Panc1 (cell line): ENCODE measurements at regions not wholly inside any gene's neighbourhood (a gene's known extent, or its start where the extent isn't known, plus 50 kb on each side); places are given as distances from the start of the nearest gene placed in this dataset.

ENCODE experiments used
- ATAC-seq: fragments of 200-7000 bp; cut with Tn5 transposase; 2 replicates; pipeline ENCODE4 v1.9.1; 2020; ENCODE audit warnings: mild to moderate bottlenecking, moderate library complexity
- BruUV-seq: library from RNA; stranded (reverse); fragments of 400-500 nt; replicated peaks from 2 replicates; lab custom pipeline; 2021; lab: Mats Ljungman, UMichigan
- CTCF ChIA-PET: fragments of 300-600 bp; sonication (Branson Sonifier 250); formaldehyde crosslinking; loops from one replicate; lab custom pipeline; 2022; ENCODE audit warnings: antibody characterized with exemption; lab: Charles Lee
- POLR2A ChIA-PET: fragments of 300-600 bp; sonication (Branson Sonifier 250); formaldehyde crosslinking; loops from one replicate; lab custom pipeline; 2022; ENCODE audit warnings: antibody characterized with exemption; lab: Charles Lee
- DNase-seq: peaks from one replicate; pipeline ENCODE4 v3.0.0-alpha.2; 2010; ENCODE audit warnings: low read depth, low spot score
- H3K27ac ChIP-seq: 2 replicates; pipeline ENCODE4 v1.5.1; 2011; ENCODE audit warnings: mild to moderate bottlenecking, low read length, inconsistent platforms
- H3K27me3 ChIP-seq: fragments of 200-500 bp; sonication (Bioruptor generic); 2 replicates; pipeline ENCODE4 v1.6.0; 2014; ENCODE audit warnings: low read length, inconsistent platforms; ENCODE audit not compliant: control insufficient read depth, insufficient read depth
- H3K36me3 ChIP-seq: fragments of 200-500 bp; sonication (Bioruptor generic); 2 replicates; pipeline ENCODE4 v1.5.1; 2014; ENCODE audit warnings: inconsistent platforms, mild to moderate bottlenecking, low read length, moderate library complexity; ENCODE audit not compliant: control insufficient read depth, insufficient read depth
- H3K4me1 ChIP-seq: 2 replicates; pipeline ENCODE4 v1.5.1; 2011; ENCODE audit warnings: inconsistent platforms, mild to moderate bottlenecking, low read length, moderate library complexity; ENCODE audit not compliant: control insufficient read depth, insufficient read depth
- H3K4me3 ChIP-seq, 2 experiments: 2 replicates each; pipeline ENCODE4 v1.5.1; 2011 to 2012; ENCODE audit warnings: low read depth in 2 of 2, low read length in 2 of 2, mild to moderate bottlenecking in 2 of 2, inconsistent platforms in 1 of 2, moderate library complexity in 1 of 2
- H3K9me3 ChIP-seq: fragments of 200-500 bp; sonication (Bioruptor generic); 2 replicates; pipeline ENCODE4 v1.5.1; 2014; ENCODE audit warnings: low read depth, mild to moderate bottlenecking, inconsistent platforms, low read length, moderate library complexity; ENCODE audit not compliant: control insufficient read depth, insufficient read depth
- CTCF ChIP-seq: fragments of 450-650 bp; IDR thresholded peaks from 2 replicates; pipeline ENCODE4 v1.5.1; 2017; ENCODE audit warnings: mild to moderate bottlenecking
- POLR2AphosphoS5 ChIP-seq: IDR thresholded peaks from 2 replicates; pipeline ENCODE4 v1.6.1; 2012; ENCODE audit warnings: mild to moderate bottlenecking, low read depth, low read length, moderate library complexity
- REST ChIP-seq, 2 experiments: IDR thresholded peaks; 2 replicates each; pipeline ENCODE4 v1.6.1; 2011 to 2012; ENCODE audit warnings: low read depth in 2 of 2, control low read depth in 1 of 2, low read length in 1 of 2, mild to moderate bottlenecking in 1 of 2, moderate library complexity in 1 of 2; ENCODE audit not compliant: insufficient read depth in 1 of 2
- SIN3A ChIP-seq: IDR thresholded peaks from 2 replicates; pipeline ENCODE4 v1.6.1; 2012; ENCODE audit warnings: low read depth, mild to moderate bottlenecking, low read length, moderate library complexity, borderline replicate concordance; ENCODE audit not compliant: insufficient read depth
- TCF7L2 ChIP-seq: IDR thresholded peaks from 2 replicates; pipeline ENCODE4 v1.6.1; 2011; ENCODE audit warnings: mild to moderate bottlenecking, low read depth, low read length, inconsistent platforms
- in situ Hi-C: cut with HindIII; loops from 2 replicates; pipeline ENCODE4 v1.10.0; 2016; ENCODE audit warnings: low sequenced_read_pairs, low pct_unique_long_range_greater_than_20kb
- intact Hi-C: fragments of 100-400 bp; cut with micrococcal nuclease; formaldehyde crosslinking; loops from one replicate; pipeline ENCODE4 v1.10.0; 2022; ENCODE audit not compliant: unreplicated experiment

GRCh38 chr6:168999392-168999791 is 254.3 kb downstream of the THBS2 start:
- Histone ChIP-seq H3K4me1 (no peaks in the 10 kb centered on the region), H3K27ac (no peak overlapping the region), H3K27me3 (no peaks in the 10 kb centered on the region), H3K9me3 (no peaks in the 10 kb centered on the region), H3K4me3 (no peak overlapping the region), H3K36me3 (no peaks in the 10 kb centered on the region)
- POLR2A ChIA-PET: no interaction called here
- intact Hi-C loops (no loop called here), in situ Hi-C loops (no loop called here)
- BruUV-seq: no TSS peak
- ATAC-seq (no peak), DNase-seq (no peak)
- CTCF ChIA-PET: no interaction called here
- TF ChIP-seq TCF7L2: no peak
- no peak for TF ChIP-seq SIN3A
- TF ChIP-seq POLR2AphosphoS5: no peak
- no peak for TF ChIP-seq REST (IDR thresholded peaks at IDR 0.05; ENCODE audit: insufficient read depth in 1 of 2, low read depth in 2 of 2, low read length in 1 of 2)
- no peak for TF ChIP-seq CTCF

- Histone ChIP-seq H3K27me3 (no peaks in the 10 kb centered on the region), H3K9me3 (no peaks in the 10 kb centered on the region), H3K4me3 (no peak overlapping the region), H3K36me3 (no peaks in the 10 kb centered on the region), H3K4me1 (no peaks in the 10 kb centered on the region), H3K27ac (no peak overlapping the region)
- POLR2A ChIA-PET: no interaction called here
- no peak for DNase-seq
- in situ Hi-C loops: no loop called here
- no peak for TF ChIP-seq REST (IDR thresholded peaks at IDR 0.05; ENCODE audit: insufficient read depth in 1 of 2, low read depth in 2 of 2, low read length in 1 of 2)
- no peak for TF ChIP-seq TCF7L2
- TF ChIP-seq CTCF: no peak
- no peak for TF ChIP-seq SIN3A
- TF ChIP-seq POLR2AphosphoS5: no peak
- CTCF ChIA-PET: no interaction called here
- ATAC-seq: no peak
- no TSS peak for BruUV-seq
- intact Hi-C loops: no loop called here
Observed at GRCh38 chr6:168996356-168996625, 257.4 kb downstream of the THBS2 start.
